Lung (tissue), 11 donors: ENCODE measurements at regions not wholly inside any gene's neighbourhood (a gene's known extent, or its start where the extent isn't known, plus 50 kb on each side); places are given as distances from the start of the nearest gene placed in this dataset.

Experiments used
- ATAC-seq: fragments of 200-7000 bp; cut with Tn5 transposase; one replicate; pipeline ENCODE4 v1.9.1; 2020; ENCODE audit warnings: moderate number of reproducible peaks; ENCODE audit not compliant: insufficient read depth, low FRiP score
- DNase-seq, 3 donors: peaks; one replicate each; pipeline ENCODE4 v3.0.0-alpha.2; 2013 to 2017
- H3K27ac ChIP-seq, 2 donors: one replicate each; pipeline ENCODE4 v1.5.1; 2013; ENCODE audit warnings: mild to moderate bottlenecking in 2 of 2, moderate library complexity in 2 of 2, control low read depth in 1 of 2, inconsistent platforms in 1 of 2, low read depth in 1 of 2, low read length in 1 of 2
- H3K27me3 ChIP-seq, 3 donors: one replicate each; pipeline ENCODE4 v1.5.1; 2013; ENCODE audit warnings: low read length in 2 of 3; ENCODE audit not compliant: control insufficient read depth in 3 of 3, insufficient read depth in 3 of 3
- H3K36me3 ChIP-seq, 4 donors: one replicate each; pipeline ENCODE4 v1.5.1; 2013; ENCODE audit warnings: low read length in 4 of 4, mild to moderate bottlenecking in 1 of 4, moderate library complexity in 1 of 4; ENCODE audit not compliant: control insufficient read depth in 4 of 4, insufficient read depth in 4 of 4
- H3K4me1 ChIP-seq, 5 donors: one replicate each; pipeline ENCODE4 v1.5.1; 2013; ENCODE audit warnings: low read length in 5 of 5, mild to moderate bottlenecking in 2 of 5, moderate library complexity in 1 of 5; ENCODE audit not compliant: control insufficient read depth in 5 of 5, insufficient read depth in 5 of 5
- H3K4me3 ChIP-seq: one replicate; pipeline ENCODE4 v1.5.1; 2013; ENCODE audit warnings: mild to moderate bottlenecking, control low read depth, moderate library complexity
- H3K9ac ChIP-seq, 2 donors: one replicate each; pipeline ENCODE4 v1.5.1; 2013; ENCODE audit warnings: low read length in 2 of 2, control low read depth in 1 of 2; ENCODE audit not compliant: insufficient read depth in 1 of 2
- H3K9me3 ChIP-seq, 4 donors: one replicate each; pipeline ENCODE4 v1.5.1; 2013; ENCODE audit warnings: low read length in 3 of 4, mild to moderate bottlenecking in 1 of 4, moderate library complexity in 1 of 4; ENCODE audit not compliant: control insufficient read depth in 4 of 4, insufficient read depth in 3 of 4
- WGBS, 2 donors: extraction: QIAGEN DNeasy Blood & Tissue Kit; methylation state at CpG; one replicate each; pipeline ENCODE4 v1.1.7; 2013; 5-methylcytosine and 5-hydroxymethylcytosine counted together
- TF ChIP-seq, protein P1 (sequence below): IDR thresholded peaks from 2 replicates; pipeline ENCODE4 v1.5.1; 2012; ENCODE audit warnings: mild to moderate bottlenecking; ENCODE audit errors: control extremely low read depth, extremely low read depth
- donor health status: control.
- donor health status: control.
- donor health status: Bipolar disorder and iron deficiency.
- donor health status: healthy.
- donor health status: DM: yes; HTN: yes; CAD: no.

DNA sequence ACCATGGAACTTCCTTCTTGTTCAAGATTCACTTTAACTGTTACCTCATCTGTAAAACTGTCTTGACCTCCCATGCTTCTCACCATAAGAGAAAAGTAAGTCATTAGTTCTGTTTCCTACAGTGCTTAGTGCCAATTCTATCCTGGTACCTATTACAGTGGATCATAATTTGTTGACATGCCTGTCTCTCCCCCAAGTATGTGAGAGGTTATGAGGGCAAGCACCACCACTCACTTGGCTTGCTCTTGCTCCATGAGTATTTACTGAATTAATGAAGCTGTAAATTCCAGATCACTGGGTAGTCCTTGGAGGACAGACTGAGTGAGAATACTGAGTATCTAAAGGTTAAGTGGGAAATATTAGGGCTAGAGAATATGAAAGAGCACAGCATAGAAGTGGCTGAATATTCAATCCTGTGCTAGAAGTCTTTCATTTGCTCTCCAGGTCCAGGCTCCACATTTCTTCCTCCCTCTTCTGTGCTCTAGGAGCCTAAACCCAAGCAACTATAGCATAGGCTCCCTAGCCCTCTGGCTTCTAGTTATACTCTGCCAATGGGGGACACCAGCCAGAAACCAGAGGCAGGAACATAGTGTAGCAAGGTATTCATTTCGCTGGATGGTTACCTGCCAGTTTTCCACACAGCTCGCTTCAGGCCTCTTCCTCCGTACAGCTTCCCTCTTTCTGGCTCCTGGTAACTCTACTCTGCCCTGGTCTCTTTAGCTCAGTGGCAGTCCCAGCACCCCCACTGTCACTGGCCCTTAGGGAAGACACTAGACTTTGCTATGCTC lies 118.2 kb upstream of the SLC5A12 start:
- 88 to 89% methylated on average over 3 of the region's 3 CpGs for WGBS, 2 donors
- ATAC-seq = no peak

DNA sequence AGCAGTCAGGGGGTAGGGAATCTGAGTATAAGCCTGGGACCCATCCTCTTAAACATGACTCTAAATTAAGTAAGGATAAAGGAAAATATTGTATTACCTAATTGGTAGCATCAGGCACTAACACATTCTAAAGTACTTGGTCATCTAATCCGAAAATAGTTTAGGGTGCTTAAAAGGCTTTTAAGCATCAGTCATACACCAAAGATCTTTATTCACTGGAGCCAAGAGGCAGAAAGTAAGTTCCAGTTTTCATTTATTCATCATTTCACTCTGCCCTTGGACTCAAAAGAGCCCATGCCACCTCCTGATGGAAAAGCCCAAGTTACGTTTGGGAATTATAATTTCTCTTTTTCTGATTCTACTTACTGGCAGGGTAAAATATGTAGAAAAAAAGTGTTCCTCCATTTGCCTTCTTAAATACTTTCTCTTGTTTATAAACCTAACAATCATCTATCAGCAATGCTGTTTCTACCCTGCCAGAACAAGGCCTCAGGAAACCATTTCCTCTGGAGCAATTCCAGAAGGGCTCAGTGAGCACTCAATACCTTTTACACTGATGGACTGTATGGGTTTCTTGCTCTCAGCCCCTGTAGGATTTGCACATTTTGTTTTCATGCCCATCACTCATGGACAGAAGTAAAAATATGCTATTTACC lies 120.1 kb upstream of the SLC5A12 start:
- no peaks in the 10 kb centered on the region for H3K27me3 ChIP-seq
- no peaks in the 10 kb centered on the region for H3K9me3 ChIP-seq
- DNase-seq = peak in 2 of 3 donors; percentile 42 to 55
- H3K4me3 ChIP-seq = no peak overlapping the region
- WGBS, 2 donors = 58 to 80% methylated on average over 2 of the region's 2 CpGs
- ATAC-seq = no peak
- H3K36me3 ChIP-seq = no peaks in the 10 kb centered on the region
- TF ChIP-seq, protein P1, sequence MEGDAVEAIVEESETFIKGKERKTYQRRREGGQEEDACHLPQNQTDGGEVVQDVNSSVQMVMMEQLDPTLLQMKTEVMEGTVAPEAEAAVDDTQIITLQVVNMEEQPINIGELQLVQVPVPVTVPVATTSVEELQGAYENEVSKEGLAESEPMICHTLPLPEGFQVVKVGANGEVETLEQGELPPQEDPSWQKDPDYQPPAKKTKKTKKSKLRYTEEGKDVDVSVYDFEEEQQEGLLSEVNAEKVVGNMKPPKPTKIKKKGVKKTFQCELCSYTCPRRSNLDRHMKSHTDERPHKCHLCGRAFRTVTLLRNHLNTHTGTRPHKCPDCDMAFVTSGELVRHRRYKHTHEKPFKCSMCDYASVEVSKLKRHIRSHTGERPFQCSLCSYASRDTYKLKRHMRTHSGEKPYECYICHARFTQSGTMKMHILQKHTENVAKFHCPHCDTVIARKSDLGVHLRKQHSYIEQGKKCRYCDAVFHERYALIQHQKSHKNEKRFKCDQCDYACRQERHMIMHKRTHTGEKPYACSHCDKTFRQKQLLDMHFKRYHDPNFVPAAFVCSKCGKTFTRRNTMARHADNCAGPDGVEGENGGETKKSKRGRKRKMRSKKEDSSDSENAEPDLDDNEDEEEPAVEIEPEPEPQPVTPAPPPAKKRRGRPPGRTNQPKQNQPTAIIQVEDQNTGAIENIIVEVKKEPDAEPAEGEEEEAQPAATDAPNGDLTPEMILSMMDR = no peak
- H3K9ac ChIP-seq = no peak overlapping the region
- H3K4me1 ChIP-seq = peaks cover 0 to 6% (median 0%) of the 10 kb centered on the region in 5 donors
- H3K27ac ChIP-seq = no peak overlapping the region

More for the DNA sequence above, 118.2 kb upstream of the SLC5A12 start:
- Histone ChIP-seq H3K4me3 (no peak overlapping the region), H3K9me3 (no peaks in the 10 kb centered on the region), H3K27me3 (no peaks in the 10 kb centered on the region), H3K36me3 (no peaks in the 10 kb centered on the region), H3K4me1 (peaks cover 0 to 6% (median 0%) of the 10 kb centered on the region in 5 donors), H3K27ac (no peak overlapping the region), H3K9ac (no peak overlapping the region)
- DNase-seq = no peak
- TF ChIP-seq, protein P1 = no peak

DNA sequence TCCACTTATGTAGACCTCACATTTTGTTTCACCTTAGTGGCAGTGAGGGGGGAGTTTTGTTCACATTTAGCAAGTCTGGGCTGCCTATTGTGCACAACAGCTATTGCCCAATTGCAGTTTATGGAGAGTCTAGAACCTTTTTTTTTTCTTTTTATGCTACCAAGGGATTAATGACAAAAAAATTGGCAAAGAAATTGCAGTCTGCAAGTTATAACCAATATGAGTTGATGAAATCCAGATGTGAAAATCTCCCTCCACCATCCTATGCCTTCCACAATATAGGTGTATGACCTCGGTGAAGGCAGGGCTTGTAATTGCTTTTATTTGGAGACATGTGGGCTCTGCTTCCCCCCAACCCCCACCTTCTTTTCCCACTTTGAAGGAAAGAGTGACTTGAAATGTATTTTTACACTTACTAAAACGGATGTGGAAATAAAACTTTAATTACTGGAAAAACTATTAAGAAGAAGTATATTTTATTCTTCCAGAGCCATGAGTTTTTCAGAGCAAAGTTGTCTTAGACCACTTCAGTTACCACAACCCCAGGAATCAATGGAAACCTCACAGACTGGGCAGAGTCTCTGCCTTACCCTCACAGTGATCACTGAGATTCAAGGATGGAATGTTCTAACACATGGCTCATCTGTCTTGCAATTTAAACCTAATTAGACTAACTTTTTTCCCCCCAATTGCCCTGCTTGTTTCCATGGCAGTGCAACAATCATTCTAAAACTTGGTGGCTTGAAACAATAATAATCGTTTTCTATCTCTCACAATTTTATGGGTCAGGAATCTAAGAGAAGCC lies 120.8 kb upstream of the SLC5A12 start:
- Histone ChIP-seq H3K4me3 (no peak overlapping the region), H3K4me1 (peaks cover 0 to 6% (median 0%) of the 10 kb centered on the region in 5 donors), H3K27ac (no peak overlapping the region), H3K27me3 (no peaks in the 10 kb centered on the region), H3K36me3 (no peaks in the 10 kb centered on the region), H3K9me3 (no peaks in the 10 kb centered on the region), H3K9ac (no peak overlapping the region)
- ATAC-seq (no peak), DNase-seq (peak in 2 of 3 donors; percentile 57 to 72)
- WGBS, 2 donors = 72% methylated on average over 3 of the region's 3 CpGs
- TF ChIP-seq, protein P1 = no peak
